SKM-1 treated with dmso at 0.1 percent for 144 hours (cell line): ENCODE measurements at regions not wholly inside any gene's neighbourhood (a gene's known extent, or its start where the extent isn't known, plus 50 kb on each side); places are given as distances from the start of the nearest gene placed in this dataset.

Experiments
- DNase-seq: peaks from one replicate; lab custom pipeline; 2025; ENCODE audit not compliant: unreplicated experiment; lab: John Stamatoyannopoulos, UW

GRCh38 chr9:99326917-99327189, 104.8 kb downstream of the SEC61B start:
- no peak for DNase-seq

- no peak for DNase-seq
These were observed 105.6 kb downstream of the SEC61B start for GRCh38 chr9:99327667-99328066.

- no peak for DNase-seq
These were observed 113.2 kb downstream of the SEC61B start for GRCh38 chr9:99335280-99335679.

GRCh38 chr9:99336005-99336404, 113.9 kb downstream of the SEC61B start:
- no peak for DNase-seq

- no peak for DNase-seq
These were observed 114.4 kb downstream of the SEC61B start for GRCh38 chr9:99336531-99336930.

- DNase-seq: no peak
These were observed 118.2 kb downstream of the SEC61B start for GRCh38 chr9:99340281-99340680.

GRCh38 chr9:99341686-99342085, 119.6 kb downstream of the SEC61B start:
- no peak for DNase-seq

GRCh38 chr9:99345451-99345850, 123.4 kb downstream of the SEC61B start:
- no peak for DNase-seq

GRCh38 chr9:99345942-99346341, 123.9 kb downstream of the SEC61B start:
- no peak for DNase-seq

GRCh38 chr9:99347568-99347967, 125.5 kb downstream of the SEC61B start:
- no peak for DNase-seq

- no peak for DNase-seq
These were observed 126.2 kb downstream of the SEC61B start for GRCh38 chr9:99348289-99348688.

GRCh38 chr9:99349870-99350269, 127.8 kb downstream of the SEC61B start:
- no peak for DNase-seq

GRCh38 chr9:99350461-99350860, 128.4 kb downstream of the SEC61B start:
- no peak for DNase-seq

GRCh38 chr9:99351647-99352046, 129.6 kb downstream of the SEC61B start:
- no peak for DNase-seq

- no peak for DNase-seq
These were observed 130.7 kb downstream of the SEC61B start for GRCh38 chr9:99352826-99353225.

- no peak for DNase-seq
These were observed 131.3 kb downstream of the SEC61B start for GRCh38 chr9:99353408-99353807.

GRCh38 chr9:99354104-99354503, 132.0 kb downstream of the SEC61B start:
- DNase-seq: no peak

- DNase-seq: no peak
These were observed 134.5 kb downstream of the SEC61B start for GRCh38 chr9:99356512-99356971.

GRCh38 chr9:99357575-99357974, 135.5 kb downstream of the SEC61B start:
- no peak for DNase-seq

GRCh38 chr9:99358668-99359067, 136.6 kb downstream of the SEC61B start:
- no peak for DNase-seq

- DNase-seq: no peak
These were observed 137.3 kb downstream of the SEC61B start for GRCh38 chr9:99359336-99359735.

GRCh38 chr9:99360026-99360425, 137.9 kb downstream of the SEC61B start:
- no peak for DNase-seq

- no peak for DNase-seq
These were observed 139.7 kb downstream of the SEC61B start for GRCh38 chr9:99361817-99362216.

- DNase-seq: no peak
These were observed 140.2 kb downstream of the SEC61B start for GRCh38 chr9:99362321-99362720.
